Ectodermal cell (in vitro differentiated cells): ENCODE measurements at regions not wholly inside any gene's neighbourhood (a gene's known extent, or its start where the extent isn't known, plus 50 kb on each side); places are given as distances from the start of the nearest gene placed in this dataset.

ENCODE experiments used
- H3K27ac ChIP-seq: 2 replicates; pipeline ENCODE4 v1.7.0; 2013; ENCODE audit warnings: mild to moderate bottlenecking, low read depth, low read length; ENCODE audit not compliant: insufficient read depth, poor library complexity, severe bottlenecking
- H3K27me3 ChIP-seq: 2 replicates; pipeline ENCODE4 v1.7.0; 2013; ENCODE audit warnings: mild to moderate bottlenecking, low read length; ENCODE audit not compliant: insufficient read depth, control insufficient read depth, poor library complexity, severe bottlenecking
- H3K36me3 ChIP-seq: one replicate; pipeline ENCODE4 v1.7.0; 2013; ENCODE audit warnings: low read length; ENCODE audit not compliant: control insufficient read depth, insufficient read depth
- H3K4me1 ChIP-seq: one replicate; pipeline ENCODE4 v1.7.0; 2013; ENCODE audit warnings: low read length; ENCODE audit not compliant: control insufficient read depth, insufficient read depth
- H3K4me3 ChIP-seq: 2 replicates; pipeline ENCODE4 v1.7.0; 2013; ENCODE audit warnings: low read depth, low read length, control low read depth; ENCODE audit not compliant: insufficient read depth
- H3K9me3 ChIP-seq: 2 replicates; pipeline ENCODE4 v1.7.0; 2013; ENCODE audit warnings: mild to moderate bottlenecking, low read length, moderate library complexity; ENCODE audit not compliant: control insufficient read depth
- WGBS, 2 experiments: methylation state at CpG; one replicate each; pipeline ENCODE4 v1.1.7; 2013; ENCODE audit warnings: missing lambda C conversion rate in 2 of 2; 5-methylcytosine and 5-hydroxymethylcytosine counted together

GRCh38 chr10:88092973-88093372 is 229.5 kb downstream of the PTEN start:
- Histone ChIP-seq H3K36me3 (no peaks in the 10 kb centered on the region), H3K9me3 (no peaks in the 10 kb centered on the region), H3K27me3 (no peaks in the 10 kb centered on the region), H3K4me3 (no peak overlapping the region), H3K4me1 (no peaks in the 10 kb centered on the region), H3K27ac (no peak overlapping the region)
- 92 to 95% methylated on average over 5 of the region's 5 CpGs for WGBS, 2 experiments

DNA sequence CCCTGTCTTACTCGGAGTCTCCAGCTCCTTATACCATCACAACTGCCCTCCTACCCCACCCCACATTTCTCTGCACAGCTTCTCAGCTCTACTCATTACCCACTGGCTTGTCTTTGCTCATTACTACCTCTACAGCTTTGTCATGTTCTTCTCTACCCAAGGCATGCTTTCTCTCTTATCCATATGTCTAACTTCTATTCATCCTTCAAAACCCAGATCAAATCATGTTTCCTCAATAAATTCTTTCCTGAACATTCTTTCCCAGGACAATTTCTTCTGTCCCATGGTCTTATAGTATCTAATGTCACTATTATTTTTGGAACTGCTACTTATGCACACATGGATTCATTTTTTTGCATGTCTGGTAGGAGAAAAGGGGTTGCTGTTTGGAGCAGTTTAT is 231.4 kb downstream of the PTEN start:
- H3K27ac ChIP-seq: no peak overlapping the region

GRCh38 chr10:88095223-88095721 is 231.8 kb downstream of the PTEN start:
- H3K4me1 ChIP-seq: no peaks in the 10 kb centered on the region
- no peaks in the 10 kb centered on the region for H3K9me3 ChIP-seq
- no peak overlapping the region for H3K27ac ChIP-seq
- WGBS, 2 experiments: 89 to 98% methylated on average over 4 to 5 of the region's 5 CpGs
- H3K27me3 ChIP-seq: no peaks in the 10 kb centered on the region
- H3K36me3 ChIP-seq: no peaks in the 10 kb centered on the region
- H3K4me3 ChIP-seq: no peak overlapping the region

More for the DNA sequence above, 231.4 kb downstream of the PTEN start:
- Histone ChIP-seq H3K36me3 (no peaks in the 10 kb centered on the region), H3K9me3 (no peaks in the 10 kb centered on the region), H3K4me3 (no peak overlapping the region), H3K27me3 (no peaks in the 10 kb centered on the region), H3K4me1 (no peaks in the 10 kb centered on the region)
- 88 to 93% methylated on average over 1 of the region's 1 CpG for WGBS, 2 experiments

DNA sequence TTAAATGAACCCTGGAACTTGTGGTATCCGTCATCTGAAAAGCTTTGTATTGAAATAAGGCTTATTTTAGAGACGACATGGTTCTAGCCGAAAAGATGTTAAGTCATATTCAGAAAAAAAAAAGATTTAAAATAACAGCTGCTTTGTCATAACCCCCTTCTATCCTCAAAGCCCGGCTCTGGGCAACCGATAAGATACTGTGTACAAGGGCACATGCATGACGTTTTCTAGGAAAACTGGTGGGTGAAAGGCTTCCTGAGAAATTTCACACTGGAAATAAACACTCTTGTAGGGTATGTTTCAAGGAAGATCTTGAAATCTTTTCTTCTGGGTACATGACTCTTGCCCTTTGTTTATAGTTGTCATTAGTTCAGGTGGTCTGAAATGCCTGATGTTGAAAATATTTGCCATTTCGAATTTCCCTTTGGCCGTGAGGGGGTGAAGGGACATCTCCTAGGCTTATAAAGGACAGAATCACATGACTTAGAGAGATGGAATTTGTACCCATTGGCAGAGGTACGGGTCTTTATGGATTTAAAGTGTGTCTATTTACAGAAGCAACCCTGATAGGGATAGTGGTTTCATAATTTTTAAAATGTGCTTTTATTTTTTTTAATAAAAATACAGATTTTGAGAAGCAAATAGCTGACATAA is 232.5 kb downstream of the PTEN start:
- Histone ChIP-seq H3K9me3 (no peaks in the 10 kb centered on the region), H3K4me1 (no peaks in the 10 kb centered on the region), H3K36me3 (no peaks in the 10 kb centered on the region), H3K27ac (no peak overlapping the region), H3K4me3 (no peak overlapping the region), H3K27me3 (no peaks in the 10 kb centered on the region)
- WGBS, 2 experiments: 91 to 94% methylated on average over 8 to 9 of the region's 9 CpGs

GRCh38 chr10:88097092-88097516 is 233.7 kb downstream of the PTEN start:
- 85 to 93% methylated on average over 2 of the region's 2 CpGs for WGBS, 2 experiments
- H3K27ac ChIP-seq: no peak overlapping the region
- H3K36me3 ChIP-seq: no peaks in the 10 kb centered on the region
- no peak overlapping the region for H3K4me3 ChIP-seq
- H3K4me1 ChIP-seq: no peaks in the 10 kb centered on the region
- H3K9me3 ChIP-seq: no peaks in the 10 kb centered on the region
- no peaks in the 10 kb centered on the region for H3K27me3 ChIP-seq

DNA sequence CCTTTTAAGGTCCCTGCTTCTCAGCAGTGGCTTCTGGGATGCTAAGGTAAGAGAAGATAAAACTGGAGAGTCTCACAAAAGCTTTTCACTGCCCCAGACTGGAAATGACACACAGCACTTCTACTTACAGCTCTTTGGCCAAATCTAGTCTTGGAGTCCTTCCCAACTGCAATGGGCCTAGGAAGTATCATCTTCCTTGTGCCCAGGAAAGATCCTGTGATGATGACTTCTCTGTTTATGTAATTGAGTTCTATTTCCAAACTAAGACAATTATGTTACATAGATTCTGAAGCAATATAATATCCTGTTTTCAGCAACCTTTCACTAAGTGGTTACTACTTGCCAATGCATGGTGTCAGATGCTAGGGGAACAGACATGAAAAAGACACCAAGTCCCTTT is 234.1 kb downstream of the PTEN start:
- H3K9me3 ChIP-seq: no peaks in the 10 kb centered on the region
- H3K4me1 ChIP-seq: no peaks in the 10 kb centered on the region
- no peak overlapping the region for H3K4me3 ChIP-seq
- no peaks in the 10 kb centered on the region for H3K36me3 ChIP-seq
- no peaks in the 10 kb centered on the region for H3K27me3 ChIP-seq
- H3K27ac ChIP-seq: no peak overlapping the region

DNA sequence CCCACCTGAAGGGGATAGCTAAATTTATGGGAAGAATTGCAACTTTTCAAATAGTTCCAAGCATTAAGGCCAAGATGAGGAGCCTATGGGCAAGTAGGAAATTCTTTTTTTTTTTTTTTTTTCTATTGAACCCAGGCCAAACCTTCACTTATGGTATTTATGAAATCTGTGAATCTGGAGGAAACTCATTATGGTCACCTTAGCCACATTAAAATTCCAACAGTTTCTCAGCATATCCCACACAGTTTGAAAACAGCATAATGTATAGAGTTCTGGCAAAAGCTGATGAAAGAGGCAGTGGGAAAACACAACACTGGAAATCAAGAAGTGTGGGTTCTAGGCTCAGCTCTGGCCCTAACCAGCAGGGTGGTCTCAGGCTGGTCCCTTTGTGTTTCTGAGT is 236.9 kb downstream of the PTEN start:
- H3K4me3 ChIP-seq: no peak overlapping the region
- H3K36me3 ChIP-seq: no peaks in the 10 kb centered on the region
- H3K4me1 ChIP-seq: no peaks in the 10 kb centered on the region

GRCh38 chr10:88101666-88102065 is 238.2 kb downstream of the PTEN start:
- WGBS, 2 experiments: 97 to 100% methylated on average over 2 of the region's 2 CpGs
- Histone ChIP-seq H3K4me3 (no peak overlapping the region), H3K27ac (no peak overlapping the region), H3K36me3 (no peaks in the 10 kb centered on the region), H3K9me3 (no peaks in the 10 kb centered on the region), H3K4me1 (no peaks in the 10 kb centered on the region), H3K27me3 (no peaks in the 10 kb centered on the region)

More for the DNA sequence above, 236.9 kb downstream of the PTEN start:
- no peaks in the 10 kb centered on the region for H3K27me3 ChIP-seq
- no peak overlapping the region for H3K27ac ChIP-seq
- H3K9me3 ChIP-seq: no peaks in the 10 kb centered on the region

DNA sequence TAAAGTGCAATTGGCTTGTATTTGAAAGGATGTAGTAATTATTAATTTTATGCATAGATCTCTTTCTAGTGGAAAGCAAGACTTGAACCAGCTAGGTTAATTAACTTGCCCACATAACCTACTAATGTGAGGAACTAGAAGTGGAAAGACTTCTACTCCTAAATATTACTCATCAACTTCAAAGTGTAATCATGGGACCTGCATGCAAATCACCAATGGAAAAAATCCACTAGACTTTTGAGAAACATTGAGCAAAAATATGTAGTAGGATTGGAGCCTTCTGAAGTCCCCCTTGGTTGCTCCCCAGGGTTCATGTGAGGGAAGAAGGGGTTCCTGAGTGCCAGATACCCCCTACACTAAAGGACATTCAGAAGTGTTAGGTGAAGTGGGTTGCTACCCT is 240.2 kb downstream of the PTEN start:
- H3K4me1 ChIP-seq: no peaks in the 10 kb centered on the region
- H3K9me3 ChIP-seq: no peaks in the 10 kb centered on the region
- no peaks in the 10 kb centered on the region for H3K36me3 ChIP-seq
- no peak overlapping the region for H3K4me3 ChIP-seq
- no peaks in the 10 kb centered on the region for H3K27me3 ChIP-seq
- no peak overlapping the region for H3K27ac ChIP-seq

DNA sequence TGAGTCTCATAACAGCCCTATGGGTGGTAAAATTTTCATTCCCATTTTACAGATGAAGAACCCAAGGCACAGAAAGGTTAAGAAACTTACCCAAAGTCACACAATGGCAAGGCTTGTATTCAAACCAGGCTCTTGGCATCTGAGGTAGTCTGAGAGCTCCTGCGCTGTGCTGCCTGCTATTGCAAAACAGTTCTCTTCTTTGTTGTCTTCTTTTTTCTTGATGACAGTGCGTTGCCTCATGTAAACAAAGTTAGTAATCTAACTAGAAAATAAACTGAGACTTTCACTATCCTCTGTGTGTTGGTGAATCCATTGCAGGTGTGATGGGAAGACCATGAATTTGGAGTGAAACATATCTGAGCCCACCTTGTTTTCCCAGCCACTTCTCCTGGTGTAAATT is 240.8 kb downstream of the PTEN start:
- H3K27me3 ChIP-seq: no peaks in the 10 kb centered on the region
- H3K27ac ChIP-seq: no peak overlapping the region
- no peak overlapping the region for H3K4me3 ChIP-seq
- H3K9me3 ChIP-seq: no peaks in the 10 kb centered on the region
- no peaks in the 10 kb centered on the region for H3K4me1 ChIP-seq
- 86 to 95% methylated on average over 1 of the region's 2 CpGs for WGBS, 2 experiments
- H3K36me3 ChIP-seq: no peaks in the 10 kb centered on the region

- no peak overlapping the region for H3K4me3 ChIP-seq
- 94 to 96% methylated on average over 2 of the region's 2 CpGs for WGBS, 2 experiments
- no peak overlapping the region for H3K27ac ChIP-seq
- no peaks in the 10 kb centered on the region for H3K9me3 ChIP-seq
- H3K4me1 ChIP-seq: no peaks in the 10 kb centered on the region
- no peaks in the 10 kb centered on the region for H3K27me3 ChIP-seq
- no peaks in the 10 kb centered on the region for H3K36me3 ChIP-seq
Measured at GRCh38 chr10:88106366-88106765, 242.9 kb downstream of the PTEN start.
